Kidney capillary endothelial cell (primary cell): ENCODE measurements at regions not wholly inside any gene's neighbourhood (a gene's known extent, or its start where the extent isn't known, plus 50 kb on each side); places are given as distances from the start of the nearest gene placed in this dataset.
A peak's percentile ranks its signal among the peaks of the same experiment; 100 is the strongest.

Source experiments
- DNase-seq: peaks from one replicate; pipeline ENCODE4 v3.0.0-alpha.2; 2018; ENCODE audit warnings: low spot score

GRCh38 chr11:32161293-32161692 lies 70.4 kb downstream of the RCN1 start:
- DNase-seq: no peak

- no peak for DNase-seq
These were observed 71.5 kb downstream of the RCN1 start for GRCh38 chr11:32162351-32162750.

- DNase-seq: no peak
These were observed 72.0 kb downstream of the RCN1 start for GRCh38 chr11:32162906-32163305.

GRCh38 chr11:32163557-32163956 lies 72.7 kb downstream of the RCN1 start:
- DNase-seq: no peak

GRCh38 chr11:32164836-32165235 lies 74.0 kb downstream of the RCN1 start:
- no peak for DNase-seq

DNA sequence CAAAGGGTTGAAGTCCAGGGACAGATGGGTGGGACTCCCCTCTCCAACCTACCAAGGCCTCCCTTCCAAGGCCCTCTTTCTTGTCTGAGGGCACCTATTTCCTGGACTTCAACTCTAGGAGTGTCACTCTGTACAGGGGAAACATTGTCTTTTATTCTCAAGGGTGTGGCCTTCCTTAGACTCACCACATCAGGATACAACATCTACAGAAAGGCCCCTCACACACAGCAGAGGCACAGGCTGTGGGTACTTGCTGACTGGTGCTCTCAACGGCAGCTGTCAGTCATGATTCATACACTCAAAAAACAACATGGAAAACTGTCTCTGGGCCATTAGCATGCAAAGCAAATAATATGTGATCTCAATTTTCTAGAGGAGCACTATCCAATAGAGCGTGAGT lies 78.0 kb downstream of the RCN1 start:
- DNase-seq: no peak

GRCh38 chr11:32171445-32171844 lies 80.6 kb downstream of the RCN1 start:
- DNase-seq: no peak

- no peak for DNase-seq
These were observed 81.4 kb downstream of the RCN1 start for GRCh38 chr11:32172041-32172847.

- DNase-seq: peak; percentile 42
These were observed 82.3 kb downstream of the RCN1 start for GRCh38 chr11:32172848-32173834.

GRCh38 chr11:32173977-32174376 lies 83.1 kb downstream of the RCN1 start:
- DNase-seq: no peak

DNA sequence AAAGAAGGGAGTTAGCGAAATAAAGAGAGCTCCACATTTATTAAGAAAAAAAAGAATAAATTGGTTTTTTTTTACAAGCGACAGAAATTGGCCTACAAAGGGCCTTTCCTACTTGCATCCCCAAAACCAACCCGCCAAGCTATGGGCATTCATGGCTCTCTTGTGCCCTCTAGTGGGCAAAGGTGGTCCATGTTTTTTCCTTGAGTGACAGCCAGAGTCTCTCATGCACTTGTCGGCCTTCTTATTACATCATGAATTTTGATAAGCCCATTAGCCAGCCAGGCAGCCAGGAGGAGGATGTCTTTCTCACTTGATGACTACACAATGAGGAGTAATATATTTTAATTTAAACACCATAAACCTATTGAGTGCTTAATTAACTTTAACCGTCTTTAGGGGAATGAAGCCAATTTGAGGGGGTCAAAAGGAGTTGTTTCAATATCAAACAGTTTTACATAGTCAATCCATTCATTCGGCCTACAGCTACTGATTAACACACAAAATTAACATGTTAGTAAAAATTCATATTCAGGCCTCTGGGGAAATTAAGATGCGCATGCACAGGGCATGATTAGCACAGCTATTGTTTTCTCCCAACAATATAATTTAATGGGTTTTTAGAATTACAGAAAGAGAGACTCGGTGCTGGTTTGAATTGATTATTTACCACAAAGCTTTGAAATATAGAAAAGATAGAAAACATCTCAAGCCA lies 85.5 kb downstream of the RCN1 start:
- peak; percentile 77 for DNase-seq

DNA sequence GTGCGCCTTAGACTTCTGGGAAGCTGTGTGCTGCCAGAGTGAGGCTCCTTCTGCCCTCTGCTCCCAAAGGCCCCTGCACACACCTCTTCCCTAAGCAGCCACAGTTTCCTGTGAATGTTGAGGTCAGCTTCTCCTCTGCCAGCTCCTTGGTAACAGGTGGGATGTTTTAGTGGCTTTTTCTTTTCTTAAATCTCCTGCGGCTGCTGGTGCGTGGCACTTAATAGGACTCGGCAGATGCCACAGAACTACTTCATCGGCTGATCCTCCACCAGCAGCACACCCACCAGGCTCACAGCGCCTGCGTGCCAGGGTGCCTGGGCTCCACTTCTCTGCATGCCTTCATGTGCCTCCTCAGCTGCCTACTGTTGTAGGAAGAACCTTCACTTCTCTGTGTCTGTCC lies 87.8 kb downstream of the RCN1 start:
- no peak for DNase-seq

- DNase-seq: no peak
These were observed 92.6 kb downstream of the RCN1 start for GRCh38 chr11:32183512-32183911.

GRCh38 chr11:32184041-32184722 lies 93.3 kb downstream of the RCN1 start:
- no peak for DNase-seq

GRCh38 chr11:32184723-32185376 lies 94.0 kb downstream of the RCN1 start:
- DNase-seq: no peak

GRCh38 chr11:32186118-32186517 lies 95.2 kb downstream of the RCN1 start:
- no peak for DNase-seq

- no peak for DNase-seq
These were observed 96.2 kb downstream of the RCN1 start for GRCh38 chr11:32187111-32187510.

- DNase-seq: no peak
These were observed 97.9 kb downstream of the RCN1 start for GRCh38 chr11:32188785-32189184.

DNA sequence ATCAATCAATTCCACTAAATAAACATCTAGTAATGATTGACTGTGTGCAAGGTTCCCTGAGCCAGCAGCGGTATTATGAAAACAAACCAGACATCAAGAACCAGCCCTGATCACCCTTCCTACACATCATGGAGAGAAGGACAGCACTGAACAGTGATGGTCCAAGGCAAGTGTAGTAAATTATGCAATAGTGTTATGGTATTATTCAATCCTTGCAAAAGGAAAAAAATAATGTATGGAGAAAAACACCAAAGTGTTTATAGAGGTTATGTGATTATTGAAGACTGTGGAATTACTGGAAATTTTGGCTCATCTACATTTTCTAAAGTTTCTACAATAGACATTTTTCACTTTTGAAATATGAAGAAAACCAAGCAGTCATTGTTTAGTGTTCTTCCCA lies 105.3 kb downstream of the RCN1 start:
- no peak for DNase-seq

- DNase-seq: no peak
These were observed 107.2 kb downstream of the RCN1 start for GRCh38 chr11:32198053-32198452.

DNA sequence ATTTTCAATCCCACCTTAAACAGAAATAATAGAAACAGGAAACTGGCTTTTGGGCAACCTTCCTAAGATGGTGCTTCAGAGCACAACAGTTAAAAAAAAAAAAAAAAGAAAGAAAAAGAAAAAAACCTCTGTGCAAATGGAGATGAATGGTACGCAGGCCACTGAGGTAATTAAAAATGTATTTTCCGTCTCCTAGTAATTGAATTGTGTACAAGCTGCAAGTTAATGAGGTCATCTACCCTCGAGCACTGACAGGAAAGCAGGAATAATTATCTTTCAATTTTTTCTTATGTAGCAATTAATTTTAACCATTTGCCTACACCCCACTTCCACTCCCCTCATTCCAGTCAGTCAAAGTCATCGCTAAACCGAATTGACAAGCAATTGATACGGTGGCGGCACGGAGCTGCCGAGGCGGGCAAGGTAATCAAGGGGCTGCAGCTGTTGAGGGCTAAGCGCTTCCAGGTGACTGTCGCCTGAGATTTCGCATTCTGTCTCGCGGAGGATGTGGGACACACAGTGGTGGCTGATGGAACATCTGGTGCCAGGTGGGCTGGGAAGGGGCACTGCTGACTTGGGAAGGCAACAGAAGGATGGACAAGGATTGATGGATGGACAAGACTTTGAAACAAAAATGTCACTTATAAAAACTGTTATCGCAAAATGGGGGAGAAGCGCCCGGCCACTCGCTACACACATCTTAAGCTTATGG lies 109.4 kb downstream of the RCN1 start:
- no peak for DNase-seq
